ENCODE measurements at regions not wholly inside any gene's neighbourhood (a gene's known extent, or its start where the extent isn't known, plus 50 kb on each side); places are given as distances from the start of the nearest gene placed in this dataset.

DNA sequence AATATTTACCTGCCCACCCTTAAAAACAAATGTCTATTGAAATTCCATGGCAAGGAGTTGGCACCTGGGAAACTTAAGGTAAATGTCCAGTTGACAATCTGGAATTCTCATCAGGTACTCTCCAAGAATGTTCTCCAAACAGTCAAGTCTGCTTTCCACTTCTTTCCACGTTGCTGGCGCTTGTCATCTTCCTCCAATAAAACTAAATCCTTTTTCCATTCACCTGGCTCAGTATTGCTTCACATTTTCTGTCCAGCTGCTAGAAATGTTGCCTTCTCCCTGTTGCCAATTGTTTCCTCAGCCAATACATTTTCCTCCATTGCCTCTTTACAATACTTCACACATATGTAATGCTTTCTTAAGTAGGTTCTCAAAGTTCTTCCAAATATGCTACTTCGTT lies 1288.1 kb upstream of the MAP3K7 start:
- in situ Hi-C loops (cut with HindIII; ENCODE audit: low sequenced_read_pairs), result loop anchor here (5.0 kb wide), 1 partner anchor 37 kb away; no protein-coding TSS in a partner anchor

- in situ Hi-C loops (cut with HindIII; ENCODE audit: low sequenced_read_pairs), result no loop called here
Observed at GRCh38 chr6:91868539-91869202, 1281.8 kb upstream of the MAP3K7 start.

DNA sequence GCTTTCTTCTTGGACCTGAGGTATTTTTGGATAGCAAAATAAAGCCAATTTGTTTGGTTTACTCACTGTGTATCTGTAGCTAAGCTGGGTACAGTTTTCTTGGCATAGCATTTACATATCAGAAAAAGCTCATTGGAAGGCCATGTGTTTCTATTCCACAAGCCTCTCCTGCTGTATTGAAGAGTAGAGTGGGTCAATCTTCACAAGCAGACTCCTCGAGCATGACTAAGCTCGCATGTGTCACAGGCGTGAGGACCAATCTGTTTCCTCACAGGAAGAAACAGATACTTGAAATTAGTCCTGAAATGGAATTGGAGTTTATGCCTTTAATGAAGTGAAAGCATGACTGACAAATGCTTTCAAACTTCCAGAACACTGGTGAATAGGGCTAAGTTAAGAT lies 1279.0 kb upstream of the MAP3K7 start:
- in situ Hi-C loops (cut with HindIII; ENCODE audit: low sequenced_read_pairs), result no loop called here

DNA sequence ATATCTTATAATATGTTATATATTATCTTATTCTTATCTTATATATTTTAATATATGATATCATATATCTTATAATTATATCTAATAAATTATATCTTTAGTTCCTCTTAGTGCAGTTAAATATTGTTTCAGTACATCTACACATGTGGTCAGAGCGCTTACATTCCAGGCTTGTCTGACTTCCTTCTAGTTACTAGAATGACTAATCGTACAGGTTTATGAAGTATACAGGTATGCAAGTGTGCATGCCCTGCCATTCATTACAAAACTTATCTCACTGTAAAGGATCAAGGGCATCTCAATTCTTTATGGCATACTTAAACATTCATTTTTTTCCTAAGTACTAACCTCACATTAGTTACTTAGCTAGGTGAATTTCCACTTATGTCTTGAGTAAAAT lies 1278.0 kb upstream of the MAP3K7 start:
- in situ Hi-C loops (cut with HindIII; ENCODE audit: low sequenced_read_pairs), result no loop called here

DNA sequence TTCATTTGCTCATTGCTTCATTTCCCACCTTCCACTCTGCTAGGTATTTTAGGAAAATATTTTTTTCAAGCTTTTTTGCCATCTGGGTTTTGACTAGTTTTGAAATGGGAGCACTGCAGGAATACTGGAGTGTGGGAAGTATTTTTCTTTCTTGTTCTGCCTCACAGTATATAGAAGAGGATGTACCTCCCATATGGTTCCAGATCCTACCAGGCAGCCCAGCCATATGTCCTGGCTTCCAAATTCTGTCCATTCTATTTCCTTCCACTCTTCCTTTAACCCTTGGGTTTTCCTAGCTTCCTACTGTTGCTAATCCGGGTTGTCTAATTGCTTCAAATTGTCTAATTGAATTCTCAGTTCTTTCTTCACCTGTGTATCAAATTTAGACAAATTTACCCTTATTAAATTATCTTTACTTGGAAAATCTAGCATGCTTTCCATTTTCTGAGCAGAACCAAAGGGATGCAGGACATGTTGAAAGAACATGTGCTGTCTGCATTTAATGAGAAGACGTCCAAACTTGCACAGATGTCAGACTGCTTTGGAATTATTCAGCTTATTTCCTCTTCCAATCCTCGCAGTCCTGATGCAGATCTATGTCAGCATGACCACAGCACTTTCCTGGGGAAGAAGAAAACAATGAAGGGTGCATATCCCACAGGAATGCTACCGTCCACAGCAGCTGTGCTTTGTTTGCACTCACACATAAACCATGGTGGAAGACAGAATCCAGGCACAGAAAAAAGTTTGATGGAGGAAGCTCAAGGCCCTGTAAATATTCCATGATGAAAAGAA lies 1273.9 kb upstream of the MAP3K7 start:
- in situ Hi-C loops (cut with HindIII; ENCODE audit: low sequenced_read_pairs), result no loop called here

DNA sequence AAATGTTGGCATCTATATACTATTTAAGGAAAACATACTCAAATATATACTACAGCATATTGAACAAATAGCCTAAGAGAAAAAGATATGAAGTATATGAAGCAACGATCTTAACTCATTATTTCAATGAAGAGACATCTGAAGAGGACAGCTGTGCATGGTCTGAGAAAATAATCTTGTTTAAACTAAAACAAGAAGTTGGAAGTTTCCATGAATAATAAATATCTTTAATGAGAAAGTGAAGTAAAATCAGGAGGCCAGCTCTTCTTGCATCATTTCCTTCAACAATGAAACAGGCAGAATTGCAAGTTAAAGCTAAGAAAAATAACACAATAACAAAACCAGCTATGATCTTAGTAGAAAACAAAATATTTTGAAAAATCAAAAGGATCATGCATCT lies 1265.4 kb upstream of the MAP3K7 start:
- in situ Hi-C loops (cut with HindIII; ENCODE audit: low sequenced_read_pairs), result no loop called here

DNA sequence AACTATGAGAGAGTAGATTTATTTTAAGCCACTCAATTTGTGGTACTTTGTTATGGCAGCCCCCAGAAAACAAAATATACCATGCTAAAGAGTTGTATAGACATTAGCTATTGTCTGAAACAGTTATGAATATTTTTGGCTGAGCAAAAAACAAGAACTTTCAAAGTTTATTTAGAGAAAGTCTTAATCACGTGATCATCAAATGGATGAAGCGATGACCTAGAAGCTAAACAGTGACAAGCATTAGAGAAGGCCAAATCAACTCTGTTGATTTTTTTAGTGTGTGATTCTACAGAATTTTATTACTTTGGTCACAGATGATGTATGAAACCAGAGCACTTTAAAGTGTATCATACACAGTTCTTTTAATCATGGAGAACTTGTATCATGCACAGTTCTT lies 1247.9 kb upstream of the MAP3K7 start:
- in situ Hi-C loops (cut with HindIII; ENCODE audit: low sequenced_read_pairs), result no loop called here

DNA sequence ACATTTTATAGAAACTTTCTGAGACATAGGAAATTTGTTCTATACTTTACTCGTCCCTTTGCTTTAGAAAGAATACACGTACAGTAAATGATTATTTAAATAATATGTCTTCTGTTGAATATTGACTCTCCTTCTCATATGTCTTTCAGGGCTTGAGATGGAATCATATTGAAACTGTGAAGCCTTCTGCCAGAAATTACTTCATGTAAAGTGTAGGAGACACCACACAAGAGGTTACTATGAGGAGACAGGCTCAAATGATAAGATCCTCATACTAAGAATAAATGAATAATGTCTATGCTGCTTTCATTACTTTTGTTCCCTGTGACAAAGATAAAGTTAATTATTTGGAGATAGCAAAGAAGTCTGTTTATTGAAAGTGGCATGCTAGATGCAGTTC lies 1240.3 kb upstream of the MAP3K7 start:
- in situ Hi-C loops (cut with HindIII; ENCODE audit: low sequenced_read_pairs), result no loop called here

DNA sequence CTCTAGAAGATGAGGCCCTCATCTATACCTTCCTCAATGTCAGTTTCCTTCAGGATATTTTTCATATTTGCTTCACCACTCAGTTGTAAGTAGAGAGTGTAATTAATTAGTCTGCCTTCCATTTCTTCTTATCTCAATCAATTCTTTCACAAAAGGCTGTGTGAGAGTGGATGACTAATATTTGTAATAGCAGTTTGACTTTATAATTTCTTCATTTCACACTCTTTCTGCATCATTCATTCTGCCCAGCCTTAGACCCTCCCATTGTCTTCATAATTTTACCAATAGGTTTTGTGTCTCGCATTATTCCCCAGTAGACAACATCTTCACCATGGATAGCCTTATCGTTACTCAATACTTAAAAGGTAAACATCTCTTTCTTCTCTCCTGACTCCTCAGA lies 1239.3 kb upstream of the MAP3K7 start:
- in situ Hi-C loops (cut with HindIII; ENCODE audit: low sequenced_read_pairs), result no loop called here

DNA sequence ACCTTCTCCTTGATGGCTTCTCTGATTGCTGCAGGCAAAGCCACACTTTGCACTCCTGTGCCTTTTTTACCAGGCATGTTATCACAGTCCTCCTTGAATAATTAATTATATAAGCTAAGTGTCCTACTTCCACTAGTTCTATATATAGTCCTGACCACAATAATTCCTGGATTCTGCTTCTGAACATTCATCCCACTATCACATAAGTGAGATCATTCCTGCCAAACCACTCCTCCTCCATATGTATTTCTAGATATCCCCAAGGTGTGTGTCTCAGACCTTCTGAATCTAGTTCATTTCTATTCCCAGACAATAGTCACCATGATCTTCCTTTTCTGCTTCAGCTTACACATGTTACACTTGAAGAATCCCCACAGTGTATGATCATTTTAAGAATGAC lies 1237.5 kb upstream of the MAP3K7 start:
- in situ Hi-C loops (cut with HindIII; ENCODE audit: low sequenced_read_pairs), result no loop called here

GRCh38 chr6:91822581-91822980 lies 1235.7 kb upstream of the MAP3K7 start:
- in situ Hi-C loops (cut with HindIII; ENCODE audit: low sequenced_read_pairs), result no loop called here

DNA sequence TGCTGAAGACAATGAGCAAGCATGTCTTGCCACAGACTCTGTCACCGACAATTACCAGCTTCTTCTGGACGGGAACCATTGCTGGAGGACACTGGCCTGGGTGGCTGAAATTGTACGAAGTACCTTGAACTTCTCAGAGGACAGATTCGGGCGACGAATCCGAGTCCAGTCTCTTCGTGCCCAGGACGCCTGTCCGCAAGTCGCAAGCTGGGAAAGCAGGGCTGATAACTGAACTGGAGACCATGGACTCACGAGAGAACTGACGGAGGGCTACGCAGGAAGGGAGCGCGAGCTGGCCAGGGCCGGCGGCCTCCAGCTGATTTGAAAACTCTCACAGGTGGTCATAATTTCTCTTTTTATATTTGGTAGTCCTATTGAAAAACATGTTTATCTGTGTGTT lies 1229.5 kb upstream of the MAP3K7 start:
- in situ Hi-C loops (cut with HindIII; ENCODE audit: low sequenced_read_pairs), result no loop called here

GRCh38 chr6:91813641-91814040 lies 1226.8 kb upstream of the MAP3K7 start:
- in situ Hi-C loops (cut with HindIII; ENCODE audit: low sequenced_read_pairs), result no loop called here

DNA sequence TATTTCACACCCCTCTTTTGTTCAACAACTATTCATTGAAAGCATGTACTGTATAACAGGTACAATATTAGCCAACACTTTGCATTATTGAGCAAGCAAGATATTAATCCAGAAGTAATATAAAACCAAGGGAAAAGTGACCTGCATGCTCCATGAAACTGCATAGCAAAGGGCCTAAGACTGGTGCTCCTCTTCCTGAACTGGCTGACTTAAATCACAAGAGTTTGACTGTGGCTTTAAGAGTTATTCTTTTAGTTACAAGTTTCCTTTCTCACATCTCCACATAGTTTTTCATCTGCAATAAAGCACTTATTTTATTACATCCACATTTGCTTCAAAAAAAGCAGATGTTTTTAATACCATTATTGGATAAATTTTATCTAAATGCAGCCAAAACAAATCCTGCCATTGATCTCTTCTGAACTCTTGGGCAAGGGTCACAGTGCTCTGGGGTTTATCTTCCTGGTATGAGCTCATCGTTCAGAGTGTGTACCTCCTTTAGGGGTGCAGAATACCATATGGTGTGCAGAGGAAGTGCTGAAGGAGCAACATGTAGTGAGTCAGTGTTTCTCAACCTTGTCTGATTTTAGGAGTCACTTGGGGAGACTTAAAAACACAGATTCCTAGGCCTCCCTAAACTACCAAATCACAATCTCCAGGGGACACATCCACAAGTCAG lies 1225.9 kb upstream of the MAP3K7 start:
- in situ Hi-C loops (cut with HindIII; ENCODE audit: low sequenced_read_pairs), result no loop called here

- in situ Hi-C loops (cut with HindIII; ENCODE audit: low sequenced_read_pairs), result no loop called here
Observed at GRCh38 chr6:91804981-91805380, 1218.1 kb upstream of the MAP3K7 start.

- in situ Hi-C loops (cut with HindIII; ENCODE audit: low sequenced_read_pairs), result no loop called here
Observed at GRCh38 chr6:91802431-91802830, 1215.6 kb upstream of the MAP3K7 start.

- in situ Hi-C loops (cut with HindIII; ENCODE audit: low sequenced_read_pairs), result no loop called here
Observed at GRCh38 chr6:91796603-91797002, 1209.7 kb upstream of the MAP3K7 start.

- in situ Hi-C loops (cut with HindIII; ENCODE audit: low sequenced_read_pairs), result no loop called here
Observed at GRCh38 chr6:91788501-91788900, 1201.6 kb upstream of the MAP3K7 start.

DNA sequence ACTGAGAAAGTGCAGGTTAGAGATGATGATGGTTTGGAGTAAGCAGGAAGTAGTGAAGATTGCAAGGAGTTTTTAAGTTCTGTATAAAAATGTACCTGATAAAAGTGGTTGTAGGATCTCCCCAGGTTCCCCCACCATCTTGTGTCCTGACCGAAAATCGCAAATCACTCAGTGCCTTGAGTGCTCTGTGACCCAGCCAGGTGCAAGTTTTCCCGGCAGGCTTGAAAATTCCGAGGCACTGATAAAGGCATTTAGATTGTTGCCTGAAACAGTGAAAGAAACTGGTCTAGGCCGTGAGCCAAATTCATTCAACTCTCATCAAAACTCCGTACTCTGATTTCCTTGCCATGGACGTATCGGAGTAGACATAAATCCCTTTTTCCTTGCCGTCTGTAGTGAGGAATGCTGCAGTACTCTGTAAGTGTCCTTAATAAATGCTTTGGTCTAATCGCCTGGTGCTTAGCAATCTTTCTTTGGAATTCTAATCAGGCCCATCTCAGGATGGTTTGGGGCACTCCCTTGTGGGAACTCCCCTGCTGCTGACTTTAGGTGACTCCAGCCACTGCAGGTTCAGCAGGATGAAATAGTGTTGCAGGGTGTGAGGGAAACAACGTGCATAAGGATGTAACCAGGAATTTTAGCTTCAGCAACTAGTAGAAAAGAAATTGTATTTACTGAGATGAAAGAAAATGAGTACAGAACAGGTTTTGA lies 1199.8 kb upstream of the MAP3K7 start:
- in situ Hi-C loops (cut with HindIII; ENCODE audit: low sequenced_read_pairs), result no loop called here

DNA sequence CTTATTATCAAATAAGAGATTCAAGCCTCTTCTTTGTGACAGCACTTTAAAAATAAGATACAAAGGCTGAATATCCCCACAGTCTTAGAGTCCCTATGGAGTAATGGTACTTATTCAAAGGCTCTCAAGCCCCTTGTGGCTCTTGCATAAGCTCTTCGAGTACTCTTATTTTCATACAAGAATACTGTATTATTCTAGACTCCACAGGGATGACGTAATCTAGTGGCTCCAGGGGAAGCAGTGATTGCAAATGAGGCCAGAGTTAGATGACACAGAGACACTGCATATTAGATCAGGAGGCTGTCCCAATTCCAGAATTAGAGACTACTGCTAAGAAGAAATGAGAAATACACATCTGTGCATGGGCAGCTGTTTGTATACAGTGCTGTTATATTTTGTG lies 1195.9 kb upstream of the MAP3K7 start:
- in situ Hi-C loops (cut with HindIII; ENCODE audit: low sequenced_read_pairs), result no loop called here

DNA sequence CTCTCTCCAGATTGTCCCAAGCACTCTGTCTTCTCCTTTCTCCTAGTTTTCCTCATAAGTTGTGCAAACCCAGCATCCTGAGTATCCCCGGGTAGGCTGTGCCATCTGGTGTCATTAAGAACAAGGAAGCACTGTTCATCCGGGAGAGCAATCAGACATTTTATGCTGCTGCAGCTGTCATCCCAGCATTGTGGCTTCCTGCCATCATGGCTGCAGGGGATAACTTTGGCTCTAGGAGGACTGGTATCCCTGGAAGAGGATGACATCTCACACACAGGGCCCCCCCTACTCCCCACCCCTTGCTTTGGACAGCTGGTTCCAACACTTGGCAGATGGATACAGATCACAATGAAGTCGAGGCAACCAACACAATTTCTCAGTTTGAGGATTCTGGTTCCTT lies 1195.1 kb upstream of the MAP3K7 start:
- in situ Hi-C loops (cut with HindIII; ENCODE audit: low sequenced_read_pairs), result no loop called here
